HFFc6 (cell line): ENCODE measurements at regions not wholly inside any gene's neighbourhood (a gene's known extent, or its start where the extent isn't known, plus 50 kb on each side); places are given as distances from the start of the nearest gene placed in this dataset.

Source experiments
- DNase-seq: peaks from one replicate; pipeline ENCODE4 v3.0.0-alpha.2; 2018
- H3K27ac Mint-ChIP-seq: 2 replicates; pipeline ENCODE4 v1.8.0; 2020; ENCODE audit warnings: mild to moderate bottlenecking, mixed read lengths
- H3K27me3 Mint-ChIP-seq: 2 replicates; pipeline ENCODE4 v1.8.0; 2021; ENCODE audit warnings: mild to moderate bottlenecking, moderate library complexity, mixed read lengths; ENCODE audit not compliant: insufficient read depth
- H3K36me3 Mint-ChIP-seq: 2 replicates; pipeline ENCODE4 v1.8.0; 2021; ENCODE audit warnings: low read depth, mixed read lengths
- H3K4me1 Mint-ChIP-seq: 2 replicates; pipeline ENCODE4 v1.8.0; 2020; ENCODE audit warnings: low read depth, mixed read lengths
- H3K4me3 Mint-ChIP-seq: 2 replicates; pipeline ENCODE4 v1.8.0; 2020; ENCODE audit warnings: mild to moderate bottlenecking, moderate library complexity, mixed read lengths
- H3K9me3 Mint-ChIP-seq: 2 replicates; pipeline ENCODE4 v1.8.0; 2020; ENCODE audit warnings: mild to moderate bottlenecking, mixed read lengths
- TF ChIP-seq, protein P1 (sequence below): fragments of 200-600 bp; sonication (generic); IDR thresholded peaks from 2 replicates; pipeline ENCODE4 v1.5.0; 2021; ENCODE audit warnings: antibody characterized with exemption, mild to moderate bottlenecking

DNA sequence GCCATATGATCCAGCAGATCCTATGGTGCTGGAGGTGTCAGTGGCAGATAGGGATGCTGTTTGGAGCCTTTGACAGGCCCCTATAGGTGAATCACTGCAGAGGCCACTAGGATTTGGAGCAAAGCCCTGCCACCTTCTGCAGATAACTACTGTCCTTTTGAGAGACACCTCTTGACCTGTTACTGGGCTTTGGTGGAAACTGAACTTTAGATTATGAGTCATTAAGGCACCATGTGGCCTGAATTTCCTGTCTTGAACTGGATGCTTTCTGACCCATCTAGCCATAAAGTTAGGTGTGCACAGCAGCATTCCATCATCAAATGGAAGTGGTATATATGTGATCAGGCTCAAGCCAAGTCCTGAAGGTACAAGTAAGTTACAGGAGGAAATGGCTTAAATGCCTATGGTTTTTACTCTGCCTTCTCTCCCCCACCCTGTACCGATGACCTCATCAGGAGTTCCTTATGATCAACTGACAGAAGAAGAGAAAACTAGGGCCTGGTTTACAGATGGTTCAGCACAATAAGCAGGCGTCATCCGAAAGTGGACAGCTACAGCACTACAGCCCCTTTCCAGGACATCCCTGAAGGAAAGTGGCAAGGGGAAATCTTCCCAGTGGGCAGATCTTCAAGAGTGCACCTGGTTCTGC is 565.6 kb upstream of the AGTR1 start:
- Mint-ChIP-seq H3K4me3 (no peak overlapping the region), H3K27ac (no peak overlapping the region), H3K9me3 (peaks cover 10% of the 10 kb centered on the region; the same call in 1 of the 2 replicates), H3K4me1 (no peaks in the 10 kb centered on the region; the same call in 1 of the 2 replicates), H3K36me3 (no peaks in the 10 kb centered on the region), H3K27me3 (peaks cover 2% of the 10 kb centered on the region)
- no peak for DNase-seq
- TF ChIP-seq, protein P1, sequence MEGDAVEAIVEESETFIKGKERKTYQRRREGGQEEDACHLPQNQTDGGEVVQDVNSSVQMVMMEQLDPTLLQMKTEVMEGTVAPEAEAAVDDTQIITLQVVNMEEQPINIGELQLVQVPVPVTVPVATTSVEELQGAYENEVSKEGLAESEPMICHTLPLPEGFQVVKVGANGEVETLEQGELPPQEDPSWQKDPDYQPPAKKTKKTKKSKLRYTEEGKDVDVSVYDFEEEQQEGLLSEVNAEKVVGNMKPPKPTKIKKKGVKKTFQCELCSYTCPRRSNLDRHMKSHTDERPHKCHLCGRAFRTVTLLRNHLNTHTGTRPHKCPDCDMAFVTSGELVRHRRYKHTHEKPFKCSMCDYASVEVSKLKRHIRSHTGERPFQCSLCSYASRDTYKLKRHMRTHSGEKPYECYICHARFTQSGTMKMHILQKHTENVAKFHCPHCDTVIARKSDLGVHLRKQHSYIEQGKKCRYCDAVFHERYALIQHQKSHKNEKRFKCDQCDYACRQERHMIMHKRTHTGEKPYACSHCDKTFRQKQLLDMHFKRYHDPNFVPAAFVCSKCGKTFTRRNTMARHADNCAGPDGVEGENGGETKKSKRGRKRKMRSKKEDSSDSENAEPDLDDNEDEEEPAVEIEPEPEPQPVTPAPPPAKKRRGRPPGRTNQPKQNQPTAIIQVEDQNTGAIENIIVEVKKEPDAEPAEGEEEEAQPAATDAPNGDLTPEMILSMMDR, result no peak

DNA sequence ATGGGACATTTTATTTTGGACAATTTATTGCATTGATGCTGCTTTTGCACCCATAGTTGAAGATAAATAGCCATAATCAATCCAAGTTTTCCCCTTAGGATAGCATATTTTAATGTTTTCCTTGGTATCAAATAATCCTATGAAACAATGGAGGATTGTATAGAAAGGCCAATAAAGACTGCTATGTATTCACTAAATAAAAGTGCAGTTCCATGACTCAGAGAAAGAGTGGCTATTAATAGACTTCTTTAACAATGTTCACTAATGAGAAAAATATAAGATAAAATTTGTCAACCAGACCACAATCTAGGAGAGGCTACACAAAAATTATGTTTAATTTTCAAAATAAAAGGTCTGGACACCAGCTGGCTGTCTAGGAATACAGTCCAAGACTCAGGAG is 560.9 kb upstream of the AGTR1 start:
- no peak for DNase-seq
- TF ChIP-seq, protein P1, result no peak
- Mint-ChIP-seq H3K27me3 (peaks cover 2% of the 10 kb centered on the region; the same call in 1 of the 2 replicates), H3K9me3 (peaks cover 10% of the 10 kb centered on the region; the same call in 1 of the 2 replicates), H3K36me3 (no peaks in the 10 kb centered on the region), H3K27ac (no peak overlapping the region), H3K4me3 (no peak overlapping the region), H3K4me1 (no peaks in the 10 kb centered on the region; the same call in 1 of the 2 replicates)

DNA sequence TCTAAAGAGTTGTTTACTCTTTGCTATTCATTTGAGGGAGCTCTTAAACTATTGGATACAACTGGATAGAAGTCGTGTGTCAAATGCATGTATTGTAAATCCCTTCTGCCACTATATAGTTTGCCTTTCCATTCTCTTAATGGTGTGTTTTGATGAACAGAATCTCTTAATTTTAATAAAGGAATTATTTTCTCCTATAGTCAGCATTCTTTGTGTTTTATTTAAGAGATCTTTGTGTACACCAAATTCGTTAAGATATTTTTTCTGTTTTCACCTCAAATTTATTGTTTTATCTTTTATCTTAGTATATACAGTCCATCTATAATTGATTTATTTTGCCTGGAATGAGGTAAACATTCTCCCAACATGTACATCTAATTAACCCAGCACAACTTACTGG is 551.5 kb upstream of the AGTR1 start:
- TF ChIP-seq, protein P1, result no peak
- Mint-ChIP-seq H3K4me3 (no peak overlapping the region), H3K36me3 (no peaks in the 10 kb centered on the region), H3K4me1 (no peaks in the 10 kb centered on the region), H3K27me3 (no peaks in the 10 kb centered on the region), H3K27ac (no peak overlapping the region), H3K9me3 (no peaks in the 10 kb centered on the region)
- no peak for DNase-seq

DNA sequence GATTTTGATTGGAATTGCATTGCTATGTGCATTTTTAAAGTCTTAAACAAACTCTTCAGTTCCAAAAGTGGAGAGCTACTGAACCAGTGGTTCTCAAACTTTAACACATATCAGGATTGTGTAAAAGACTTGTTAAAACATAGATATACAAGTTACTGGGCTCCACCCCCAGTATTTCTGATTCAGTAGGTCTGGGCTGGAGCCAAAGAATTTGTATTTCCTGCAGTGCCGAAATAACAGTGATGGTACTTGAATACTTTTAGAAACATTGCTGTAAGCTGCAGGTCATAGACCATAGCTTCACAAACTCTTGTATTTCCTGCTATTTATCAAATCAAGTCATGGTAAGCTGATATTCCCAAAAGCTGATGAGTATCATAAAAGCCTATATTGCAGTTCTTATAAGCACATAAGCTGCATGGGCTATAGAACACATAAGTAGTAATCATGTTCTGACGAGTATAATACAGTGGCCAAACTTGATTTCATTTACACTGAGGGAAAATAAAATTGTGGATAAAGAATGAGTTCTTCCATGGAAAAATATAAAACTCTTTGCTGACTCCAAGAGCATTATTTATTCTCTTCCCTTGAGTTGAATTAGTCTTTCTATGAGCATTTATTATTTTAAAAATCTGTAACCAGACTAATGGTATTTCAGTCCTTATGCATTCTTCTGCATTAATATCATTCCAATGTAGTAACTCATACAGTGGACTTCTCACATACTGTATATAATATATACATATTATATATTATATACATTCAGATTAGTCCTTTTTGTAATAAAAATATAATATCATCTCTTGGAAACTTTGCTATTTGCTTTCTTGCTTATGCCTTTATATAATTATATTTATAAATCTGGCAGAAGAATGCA is 550.5 kb upstream of the AGTR1 start:
- TF ChIP-seq, protein P1, result no peak
- Mint-ChIP-seq H3K27ac (no peak overlapping the region), H3K4me1 (no peaks in the 10 kb centered on the region), H3K9me3 (peaks cover 4% of the 10 kb centered on the region), H3K36me3 (no peaks in the 10 kb centered on the region), H3K4me3 (no peak overlapping the region), H3K27me3 (no peaks in the 10 kb centered on the region)
- no peak for DNase-seq

DNA sequence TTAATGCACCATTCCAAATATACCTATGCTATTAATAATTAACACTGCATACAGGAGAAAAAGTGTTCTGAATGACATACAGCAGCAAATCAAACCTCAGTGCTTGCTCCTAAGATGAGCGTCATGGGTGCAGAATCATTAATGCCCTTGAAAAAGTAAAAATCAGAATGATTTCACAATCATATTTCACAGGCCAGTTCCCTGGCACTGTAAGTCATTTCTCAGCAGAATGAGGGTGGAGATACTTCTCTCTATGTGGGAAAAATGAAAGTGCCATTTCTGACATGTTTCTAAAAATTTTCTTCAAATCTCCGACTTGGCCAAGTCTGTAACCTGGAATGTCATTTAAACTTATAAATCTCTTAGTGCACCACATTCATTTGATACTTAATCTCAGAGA is 549.8 kb upstream of the AGTR1 start:
- Mint-ChIP-seq H3K4me1 (no peaks in the 10 kb centered on the region), H3K36me3 (no peaks in the 10 kb centered on the region), H3K27ac (no peak overlapping the region), H3K4me3 (no peak overlapping the region), H3K27me3 (no peaks in the 10 kb centered on the region), H3K9me3 (peaks cover 7% of the 10 kb centered on the region)
- no peak for DNase-seq
- TF ChIP-seq, protein P1, result no peak
